OCI-LY7 (cell line): ENCODE measurements at regions not wholly inside any gene's neighbourhood (a gene's known extent, or its start where the extent isn't known, plus 50 kb on each side); places are given as distances from the start of the nearest gene placed in this dataset.

ENCODE experiments used
- EZH2phosphoT487 ChIP-seq: fragments of 200-600 bp; sonication (generic); IDR thresholded peaks from 2 replicates; pipeline ENCODE4 v1.6.1; 2018; ENCODE audit warnings: low read depth, borderline replicate concordance, mild to moderate bottlenecking, mixed run types, antibody characterized with exemption, low read length, moderate library complexity, mixed read lengths
- TF ChIP-seq, protein P1 (sequence below): fragments of 200-600 bp; sonication (generic); conservative IDR thresholded peaks from 2 replicates; pipeline ENCODE4 v1.5.1; 2014; ENCODE audit warnings: mild to moderate bottlenecking, antibody characterized with exemption, low read length, moderate library complexity, mixed read lengths

- TF ChIP-seq, protein P1, sequence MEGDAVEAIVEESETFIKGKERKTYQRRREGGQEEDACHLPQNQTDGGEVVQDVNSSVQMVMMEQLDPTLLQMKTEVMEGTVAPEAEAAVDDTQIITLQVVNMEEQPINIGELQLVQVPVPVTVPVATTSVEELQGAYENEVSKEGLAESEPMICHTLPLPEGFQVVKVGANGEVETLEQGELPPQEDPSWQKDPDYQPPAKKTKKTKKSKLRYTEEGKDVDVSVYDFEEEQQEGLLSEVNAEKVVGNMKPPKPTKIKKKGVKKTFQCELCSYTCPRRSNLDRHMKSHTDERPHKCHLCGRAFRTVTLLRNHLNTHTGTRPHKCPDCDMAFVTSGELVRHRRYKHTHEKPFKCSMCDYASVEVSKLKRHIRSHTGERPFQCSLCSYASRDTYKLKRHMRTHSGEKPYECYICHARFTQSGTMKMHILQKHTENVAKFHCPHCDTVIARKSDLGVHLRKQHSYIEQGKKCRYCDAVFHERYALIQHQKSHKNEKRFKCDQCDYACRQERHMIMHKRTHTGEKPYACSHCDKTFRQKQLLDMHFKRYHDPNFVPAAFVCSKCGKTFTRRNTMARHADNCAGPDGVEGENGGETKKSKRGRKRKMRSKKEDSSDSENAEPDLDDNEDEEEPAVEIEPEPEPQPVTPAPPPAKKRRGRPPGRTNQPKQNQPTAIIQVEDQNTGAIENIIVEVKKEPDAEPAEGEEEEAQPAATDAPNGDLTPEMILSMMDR, result no peak
- TF ChIP-seq EZH2phosphoT487, result no peak
These were observed 626.6 kb upstream of the CITED2 start for GRCh38 chr6:140001005-140001404.
